GM04503 (cell line): ENCODE measurements at regions not wholly inside any gene's neighbourhood (a gene's known extent, or its start where the extent isn't known, plus 50 kb on each side); places are given as distances from the start of the nearest gene placed in this dataset.
"Not testable (repeated sequence)": the region's sequence is repeated elsewhere in the genome, so short reads cannot be mapped to it uniquely, and the experiment has no call there.

Experiments used
- DNase-seq: peaks from one replicate; pipeline ENCODE4 v3.0.0-alpha.2; 2012; ENCODE audit warnings: low read depth

DNA sequence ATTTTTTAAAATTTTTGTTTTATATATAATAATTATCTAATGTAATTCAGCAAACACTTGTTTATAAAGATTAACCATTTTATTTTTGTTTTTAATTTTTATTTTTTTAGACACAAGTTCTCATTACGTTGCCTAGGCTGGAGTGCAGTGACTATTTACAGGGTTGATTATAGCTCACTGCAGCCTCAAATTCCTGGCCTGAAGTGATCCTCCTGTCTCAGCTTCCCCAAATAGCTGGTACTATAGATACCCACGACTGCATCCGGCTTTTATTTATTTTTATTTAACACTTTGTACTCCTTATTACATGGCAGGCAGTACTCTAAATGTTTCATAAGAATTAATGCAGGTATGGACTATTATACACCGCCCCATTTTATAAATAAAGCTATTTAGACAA lies 288.7 kb downstream of the MDFIC start:
- no peak for DNase-seq

DNA sequence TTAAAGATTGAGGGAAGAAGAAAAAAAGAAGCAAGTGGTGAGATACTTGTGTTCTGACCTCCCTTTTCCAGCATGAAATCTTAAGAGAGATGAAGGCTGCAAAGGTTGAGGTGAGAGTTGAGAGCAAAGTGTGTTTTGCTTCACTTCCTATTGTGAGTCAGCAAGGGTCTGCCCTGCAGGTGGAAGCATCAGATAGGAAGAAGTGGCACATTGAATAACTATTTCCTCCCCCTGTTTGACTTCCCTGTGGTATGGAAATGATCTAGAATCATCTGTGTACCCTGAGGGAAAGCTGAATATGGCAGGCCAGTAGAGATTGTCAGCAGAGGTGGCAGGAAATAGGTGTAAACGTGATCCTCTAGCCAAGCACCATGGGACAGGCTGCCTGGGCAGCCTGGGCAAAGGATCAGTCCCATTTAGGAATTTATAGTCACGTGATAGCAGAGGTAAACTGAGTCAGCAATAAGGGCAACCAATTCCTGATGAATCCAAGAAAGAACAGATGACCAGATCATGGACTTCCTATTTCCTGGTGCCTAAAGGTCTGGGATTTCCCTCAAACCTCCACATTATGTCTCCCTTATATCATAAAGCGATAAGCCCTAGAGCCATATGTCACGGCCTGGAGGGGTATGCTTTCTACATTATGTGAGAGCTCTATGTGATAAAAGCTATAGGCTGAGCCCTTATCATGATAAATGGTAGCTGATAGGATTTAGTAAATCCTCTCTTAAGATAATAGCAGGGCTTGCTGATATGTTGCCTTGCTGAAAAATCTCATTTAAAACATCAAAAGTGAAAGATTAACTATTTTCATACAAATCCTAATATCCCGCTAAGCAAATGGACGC lies 287.0 kb downstream of the MDFIC start:
- no peak for DNase-seq

DNA sequence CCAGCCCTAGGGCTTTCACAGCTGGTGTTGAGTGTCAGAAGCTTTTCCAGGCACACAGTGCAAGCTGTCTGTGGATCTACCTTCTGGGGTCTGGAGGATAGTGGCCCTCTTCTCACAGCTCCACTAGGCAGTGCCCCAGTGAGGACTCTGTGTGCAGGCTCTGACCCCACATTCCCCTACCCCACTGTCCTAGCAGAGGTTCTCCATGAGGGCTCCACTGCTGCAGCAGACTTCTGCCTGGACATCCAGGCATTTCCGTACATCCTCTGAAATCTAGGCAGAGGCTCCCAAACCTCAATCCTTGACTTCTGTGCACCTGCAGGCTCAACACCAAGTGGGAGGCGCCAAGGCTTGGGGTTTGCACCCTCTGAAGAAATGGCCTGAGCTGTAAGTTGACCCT lies 284.5 kb downstream of the MDFIC start:
- DNase-seq: not testable (repeated sequence)

DNA sequence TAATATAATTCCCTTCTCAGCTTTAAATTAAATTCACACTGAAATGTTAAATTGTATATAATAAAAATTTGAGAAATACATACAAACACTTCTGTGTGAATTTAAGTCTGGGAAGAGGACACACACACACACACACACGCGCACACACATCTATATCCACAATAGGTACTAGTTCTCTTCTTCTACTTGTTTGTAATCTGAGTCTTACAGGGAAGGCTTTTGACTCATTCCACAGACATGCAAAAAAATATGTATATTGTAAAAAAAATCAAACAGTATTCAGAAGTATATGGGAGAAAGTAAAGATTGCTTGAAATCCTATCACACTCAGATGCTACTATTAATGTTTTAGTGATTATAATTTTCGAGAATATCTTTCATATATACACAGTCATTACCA lies 276.2 kb downstream of the MDFIC start:
- DNase-seq: no peak

DNA sequence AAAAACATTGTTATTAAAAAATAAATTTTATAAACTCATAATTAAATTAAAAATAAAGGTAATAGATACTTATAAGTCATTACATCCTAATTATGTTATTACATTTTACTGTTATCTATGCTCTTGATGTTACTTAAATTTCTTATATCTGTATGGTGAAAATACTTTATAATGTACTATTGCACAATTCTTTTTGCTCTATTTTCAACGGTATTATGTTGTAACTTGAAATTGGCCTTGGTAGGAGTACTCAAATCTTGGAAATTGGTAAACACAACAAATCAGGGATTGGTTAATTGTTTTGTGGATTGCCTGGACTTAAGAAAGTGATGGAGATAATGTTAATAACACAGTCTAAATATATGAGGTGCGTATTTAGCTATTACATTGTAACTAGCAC lies 273.3 kb downstream of the MDFIC start:
- DNase-seq: no peak

DNA sequence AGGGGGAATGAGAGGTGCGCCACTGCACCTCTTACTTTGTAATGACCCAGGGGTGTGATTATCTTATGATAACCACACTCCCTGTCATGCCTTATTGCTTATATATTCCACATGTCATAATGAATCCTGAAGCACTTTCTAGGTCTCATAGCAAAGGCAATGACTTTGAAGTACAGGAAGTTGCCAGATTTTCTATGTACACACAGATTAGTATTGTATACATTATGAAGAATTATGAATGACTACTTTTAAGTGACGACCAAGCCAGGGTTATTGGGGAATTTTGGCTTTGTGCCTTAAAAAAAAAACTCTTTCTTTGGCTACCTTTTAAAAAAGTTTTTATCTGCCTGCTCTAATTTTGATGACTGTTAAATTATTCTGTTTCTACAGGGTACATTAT lies 269.6 kb downstream of the MDFIC start:
- DNase-seq: no peak

DNA sequence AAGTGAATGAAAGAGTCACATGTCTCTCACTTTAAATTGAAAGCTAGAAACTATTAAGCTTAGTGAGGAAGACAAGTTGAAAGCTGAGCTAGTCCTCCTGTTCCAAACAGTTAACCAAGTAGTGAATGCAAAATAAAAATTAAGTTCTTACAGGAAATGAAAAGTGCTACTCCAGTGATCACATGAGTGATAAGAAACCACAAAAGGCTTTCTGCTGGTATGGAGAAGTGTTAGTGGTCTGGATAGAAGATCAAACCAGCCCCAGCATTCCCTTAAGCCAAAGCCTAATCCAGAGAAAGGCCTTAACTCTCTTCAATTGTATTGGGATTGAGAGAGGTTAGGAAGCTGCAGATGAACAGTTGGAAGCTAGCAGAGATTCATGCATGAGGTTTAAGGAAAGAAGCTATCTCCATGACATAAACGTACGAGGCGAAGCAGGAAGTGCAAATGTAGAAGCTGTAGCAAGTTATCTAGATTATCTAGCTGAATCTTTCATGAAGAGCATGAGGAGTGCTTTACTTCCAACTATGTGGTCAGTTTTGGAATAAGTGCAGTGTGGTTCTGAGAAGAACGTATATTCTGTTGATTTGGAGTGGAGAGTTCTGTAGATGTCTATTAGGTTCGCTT lies 261.6 kb downstream of the MDFIC start:
- DNase-seq: no peak

DNA sequence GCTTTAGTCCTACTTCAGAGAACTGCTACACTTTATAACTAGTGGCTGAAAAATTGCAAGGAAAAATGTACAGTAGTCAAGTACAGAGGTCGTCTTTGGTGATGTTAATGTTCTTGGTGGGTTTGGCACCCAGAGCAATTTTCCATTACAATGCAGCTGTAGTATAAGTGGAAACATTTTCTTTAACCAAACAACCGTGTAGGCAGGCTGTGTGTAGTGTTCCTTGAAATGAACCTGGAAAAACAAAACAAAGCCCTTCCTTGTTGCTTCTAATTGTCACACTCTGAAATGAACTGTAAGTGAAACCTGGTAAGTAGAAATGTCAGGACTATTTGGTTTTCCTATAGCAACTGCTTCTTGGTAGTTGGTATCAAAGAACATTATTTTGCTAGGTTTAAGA lies 256.9 kb downstream of the MDFIC start:
- DNase-seq: no peak

DNA sequence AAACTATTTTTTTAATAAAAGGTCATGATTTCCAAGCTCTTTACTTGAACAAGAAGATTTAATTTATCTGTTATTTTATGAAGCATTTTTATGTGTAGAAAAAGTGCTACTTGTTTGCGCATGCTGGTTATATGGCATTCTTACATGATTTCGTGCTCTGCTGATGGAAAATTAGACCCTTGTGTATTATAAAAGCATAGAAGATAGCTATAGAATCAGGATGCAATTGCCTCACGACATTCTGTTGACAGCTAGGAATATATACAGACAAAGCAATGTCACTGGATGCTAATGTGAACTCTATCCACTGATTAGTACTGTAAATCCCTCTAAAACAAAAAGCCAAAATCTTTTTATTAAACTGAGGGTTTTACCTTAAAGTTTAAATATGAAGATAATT lies 255.9 kb downstream of the MDFIC start:
- no peak for DNase-seq

DNA sequence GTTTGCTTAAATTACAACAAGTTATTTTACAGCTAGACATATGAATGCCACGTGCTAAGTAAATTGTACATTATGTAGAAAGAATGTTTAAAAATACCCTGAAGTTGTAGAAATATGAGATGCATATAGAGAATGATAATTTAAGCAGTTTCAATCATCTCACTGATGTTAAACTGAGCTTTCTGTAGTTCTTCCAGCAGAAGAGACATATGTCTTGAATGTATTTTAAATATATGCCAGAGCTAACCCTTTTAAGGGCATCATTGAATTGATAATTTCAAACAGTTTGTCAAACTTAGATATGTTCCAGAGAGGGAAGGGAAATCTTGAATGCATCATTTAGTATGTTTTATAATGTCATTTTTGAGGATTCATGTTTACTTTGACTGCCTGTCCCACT lies 255.2 kb downstream of the MDFIC start:
- DNase-seq: no peak

DNA sequence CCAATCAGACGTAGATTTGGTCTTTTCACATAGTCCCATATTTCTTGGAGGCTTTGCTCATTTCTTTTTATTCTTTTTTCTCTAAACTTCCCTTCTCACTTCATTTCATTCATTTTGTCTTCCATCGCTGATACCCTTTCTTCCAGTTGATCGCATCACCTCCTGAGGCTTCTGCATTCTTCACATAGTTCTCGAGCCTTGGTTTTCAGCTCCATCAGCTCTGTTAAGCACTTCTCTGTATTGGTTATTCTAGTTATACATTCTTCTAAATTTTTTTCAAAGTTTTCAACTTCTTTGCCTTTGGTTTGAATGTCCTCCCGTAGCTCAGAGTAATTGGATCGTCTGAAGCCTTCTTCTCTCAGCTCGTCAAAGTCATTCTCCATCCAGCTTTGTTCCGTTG lies 250.5 kb downstream of the MDFIC start:
- DNase-seq: not testable (repeated sequence)

DNA sequence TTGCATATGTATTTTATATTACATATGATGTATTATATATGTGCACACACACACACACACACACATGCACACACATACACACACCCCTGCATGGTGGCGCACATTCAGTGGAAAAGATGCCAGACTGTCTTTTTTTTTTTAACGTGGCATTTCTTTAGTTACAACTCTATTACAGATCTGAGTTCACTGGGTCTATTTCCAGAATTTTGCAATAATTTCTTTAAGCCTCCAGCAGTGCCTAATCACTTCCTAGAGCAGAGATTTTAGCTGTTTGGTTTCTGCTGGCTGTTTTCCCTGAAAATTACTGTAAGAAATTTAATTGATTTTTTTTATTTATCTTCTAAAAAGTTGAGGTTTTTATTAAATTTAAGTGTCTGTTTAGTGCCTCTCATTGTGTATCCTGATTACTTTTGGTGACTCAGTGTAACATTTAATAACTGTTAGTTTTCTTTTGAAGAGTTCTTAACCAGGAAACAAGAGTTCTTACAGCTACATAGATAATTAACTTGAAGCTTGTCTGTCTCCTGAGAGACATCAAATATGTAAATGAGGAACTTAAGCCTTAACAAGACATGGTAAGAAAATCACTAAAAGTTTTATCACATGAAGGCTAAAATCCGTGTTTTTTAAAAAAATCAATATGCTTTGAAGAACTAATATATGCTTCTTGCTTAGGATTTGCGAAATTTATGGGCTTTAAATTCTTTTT lies 232.0 kb downstream of the MDFIC start:
- no peak for DNase-seq

DNA sequence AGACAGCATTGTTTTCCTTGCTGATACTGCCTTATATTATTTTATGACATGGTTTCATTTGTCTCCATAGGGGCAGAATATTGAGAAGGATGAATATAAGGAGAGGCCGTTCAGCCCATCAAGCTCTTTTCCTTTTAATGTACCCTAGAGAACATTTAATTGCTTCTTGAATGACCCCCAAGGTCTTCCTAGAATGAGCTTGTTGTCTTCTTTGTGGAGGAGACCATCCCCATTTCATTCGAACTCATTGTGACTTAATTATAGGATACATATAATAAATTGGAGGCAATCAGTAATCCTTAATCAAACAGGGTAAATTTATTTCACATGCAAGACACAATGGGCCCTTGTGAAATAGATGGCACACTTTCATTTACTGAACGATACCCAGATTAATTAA lies 231.3 kb downstream of the MDFIC start:
- no peak for DNase-seq

DNA sequence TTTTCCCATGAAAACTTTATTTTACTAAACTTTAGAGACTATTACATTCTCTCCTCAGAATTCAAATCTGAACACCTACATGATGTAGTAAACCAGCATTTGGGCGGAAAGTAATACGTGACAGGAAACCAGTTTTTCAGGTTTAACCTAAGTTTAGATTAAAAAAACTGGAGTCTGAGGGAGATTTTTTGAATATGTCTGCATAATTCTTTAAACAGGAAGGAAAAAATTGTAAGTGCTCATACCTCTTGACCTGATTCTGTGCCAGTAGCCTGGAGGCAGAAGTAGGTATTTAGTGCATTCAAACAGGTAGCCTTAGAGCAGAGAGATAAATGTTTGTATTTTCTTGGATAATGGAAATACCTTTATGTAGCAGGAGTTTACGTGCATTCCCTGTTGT lies 224.3 kb downstream of the MDFIC start:
- no peak for DNase-seq

DNA sequence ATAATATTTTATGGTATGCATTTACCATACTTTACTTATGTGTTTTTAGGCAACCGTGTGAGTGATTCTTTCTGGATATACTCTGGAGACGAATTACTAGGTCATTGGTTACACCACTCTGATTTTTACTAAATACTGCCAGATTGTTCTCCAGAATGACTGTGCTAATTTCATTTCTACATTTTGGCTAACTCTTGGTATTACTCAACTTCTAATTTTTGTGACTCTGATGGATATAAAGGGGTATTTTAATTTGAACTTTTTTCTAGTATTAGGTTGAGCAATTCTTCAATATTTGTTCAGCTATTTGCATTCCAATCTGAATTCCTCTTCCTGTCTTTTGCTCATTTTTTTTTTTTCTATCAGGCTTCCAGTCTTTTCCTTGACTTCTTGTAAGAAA lies 223.6 kb downstream of the MDFIC start:
- peak; percentile 73 for DNase-seq

DNA sequence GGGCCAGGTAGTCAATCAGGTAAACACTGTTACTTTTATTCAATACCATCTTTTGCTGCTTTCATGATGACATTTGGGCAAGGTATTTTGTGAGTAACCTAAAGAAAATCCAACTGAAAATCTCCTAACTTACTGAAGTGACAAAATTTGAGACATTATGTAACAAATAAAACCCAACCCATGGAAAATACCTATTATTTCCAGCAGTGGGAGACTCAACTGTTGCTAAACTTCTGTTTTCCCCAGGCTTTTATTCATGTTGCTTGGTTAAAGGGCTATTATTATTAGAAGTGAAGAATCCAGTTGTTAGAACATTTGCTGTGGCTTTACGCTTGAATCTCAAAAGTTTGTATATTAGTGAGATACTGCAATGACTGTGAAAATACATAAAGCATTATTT lies 215.9 kb downstream of the MDFIC start:
- no peak for DNase-seq

DNA sequence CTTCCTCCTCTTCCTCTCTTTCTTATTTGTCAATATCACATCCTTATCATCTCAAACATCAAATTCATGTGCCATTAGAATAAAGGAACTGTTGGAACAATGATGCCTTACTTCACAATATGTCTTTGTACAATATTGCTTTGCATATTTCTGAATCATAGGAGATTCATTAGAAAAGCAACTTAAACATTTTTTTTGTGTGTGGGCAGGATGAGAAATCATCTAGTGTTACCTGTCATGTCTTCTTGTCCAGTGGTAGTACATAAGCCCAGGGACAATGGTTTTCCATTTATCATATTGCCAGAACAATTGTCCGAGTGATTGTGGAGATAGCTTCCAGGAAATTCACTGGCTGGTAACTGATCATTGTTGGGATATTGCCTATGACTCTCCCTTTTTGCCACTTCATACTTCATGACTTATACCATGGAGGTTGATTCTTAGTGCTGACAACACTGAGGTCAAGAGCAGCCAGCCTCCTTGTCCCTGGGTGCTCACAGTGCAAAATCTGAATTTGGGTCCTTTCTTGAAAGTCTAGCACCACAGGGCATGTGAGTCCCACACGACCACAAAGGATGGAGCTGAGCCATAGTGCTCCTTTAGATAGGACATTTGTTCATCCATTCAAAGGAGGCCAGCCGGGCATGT lies 215.0 kb downstream of the MDFIC start:
- DNase-seq: no peak

DNA sequence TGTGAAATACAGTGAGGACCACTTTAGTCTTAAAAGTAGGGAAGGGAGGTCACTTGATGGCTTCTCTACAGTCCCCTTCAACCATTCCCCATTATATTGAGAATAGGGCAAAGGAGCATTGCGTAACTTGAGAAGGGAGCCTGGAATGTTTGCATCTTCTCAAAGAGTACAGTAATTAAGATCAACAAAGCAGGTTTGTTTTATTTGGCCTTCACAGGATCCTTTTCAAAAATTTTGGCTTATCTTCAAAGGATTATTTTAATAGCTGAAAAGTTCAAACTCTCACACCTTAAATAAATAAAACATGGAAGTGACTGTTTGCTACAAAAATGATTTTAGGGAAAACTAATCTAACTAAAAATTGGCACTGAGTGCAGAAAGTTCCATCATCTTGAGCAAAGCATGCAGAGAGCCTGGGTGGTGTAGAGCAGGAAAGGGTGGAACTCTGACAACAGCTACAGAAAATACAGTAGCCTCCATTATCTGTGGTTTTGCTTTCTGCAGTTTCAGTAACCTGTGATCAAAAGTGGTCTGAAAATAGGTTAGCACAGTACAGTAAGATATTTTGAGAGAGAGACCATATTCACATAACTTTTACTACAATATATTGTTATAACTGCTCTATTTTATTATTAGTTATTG lies 214.0 kb downstream of the MDFIC start:
- no peak for DNase-seq

DNA sequence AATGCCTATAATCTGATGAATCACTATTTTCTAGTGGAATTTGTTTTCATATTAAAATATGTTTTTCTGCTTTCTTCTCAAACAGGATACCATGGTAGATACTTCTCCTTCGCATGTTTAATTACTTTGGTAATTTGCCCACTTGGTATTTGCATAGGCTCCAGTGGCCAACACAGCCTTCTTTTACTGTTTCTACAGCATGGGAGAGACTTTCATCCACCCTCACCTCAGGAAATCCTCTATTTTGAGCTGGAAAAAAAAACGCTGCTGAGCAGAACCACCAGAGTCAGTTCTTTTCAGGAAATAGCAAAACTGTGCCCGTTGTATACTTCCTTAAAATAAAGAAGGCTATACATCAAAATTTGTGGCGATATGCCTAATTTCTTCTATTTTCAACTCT lies 213.3 kb downstream of the MDFIC start:
- DNase-seq: no peak

DNA sequence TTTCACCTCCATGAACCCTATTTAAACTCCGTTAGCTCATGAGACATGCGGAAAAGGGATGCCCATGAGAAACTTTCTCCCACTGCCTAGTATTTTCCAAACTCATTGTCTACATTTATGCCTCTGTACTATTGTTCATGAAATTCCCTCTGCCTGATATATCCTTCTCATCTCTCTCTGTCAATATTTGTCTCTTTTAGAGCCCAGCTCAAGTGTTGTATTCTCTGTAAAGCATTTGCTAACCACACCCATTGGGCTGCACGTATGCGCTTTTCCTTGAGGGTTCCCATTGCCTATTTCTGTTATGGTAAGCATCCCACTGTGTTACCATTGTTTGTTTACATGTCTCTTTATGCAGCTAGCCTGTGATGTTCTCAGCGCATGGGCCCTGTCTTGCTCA lies 211.4 kb downstream of the MDFIC start:
- DNase-seq: no peak

DNA sequence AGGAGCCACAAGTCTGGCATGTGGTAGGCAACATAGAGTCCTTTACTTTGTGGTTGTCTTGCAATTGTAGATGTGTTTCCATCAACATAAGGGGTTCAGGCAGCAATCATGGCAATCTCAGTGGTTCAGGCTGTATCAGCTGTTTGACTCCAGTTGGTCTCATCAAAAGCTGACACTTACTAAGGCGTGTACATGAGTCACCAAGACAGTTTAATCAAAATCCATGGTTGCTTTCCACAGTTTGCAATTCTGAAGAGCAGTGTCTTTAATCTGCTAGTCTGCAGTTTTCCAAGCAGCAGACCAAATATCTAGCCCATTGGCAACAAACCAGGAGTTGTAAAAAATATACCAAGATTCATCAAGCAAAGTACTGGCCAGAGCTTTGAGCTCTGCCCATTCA lies 210.2 kb downstream of the MDFIC start:
- no peak for DNase-seq

DNA sequence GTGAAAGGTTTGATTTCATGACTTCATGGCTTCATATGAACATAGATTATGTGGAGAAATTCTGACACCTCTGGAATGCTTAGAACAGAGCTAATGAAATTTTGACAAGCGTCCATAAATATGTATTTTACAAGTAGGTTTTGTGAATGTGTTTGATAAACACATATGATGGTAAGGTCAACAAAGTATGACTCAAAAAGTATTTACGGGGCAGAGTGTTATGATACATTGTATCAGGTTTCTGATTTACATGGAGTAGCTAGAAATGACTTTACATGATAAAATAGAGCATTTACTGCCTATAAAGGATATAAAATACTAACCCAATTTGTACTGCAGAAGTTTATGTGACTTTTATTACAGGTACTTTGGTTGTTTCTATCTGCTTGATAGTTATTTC lies 206.3 kb downstream of the MDFIC start:
- DNase-seq: no peak
